Body of pancreas (tissue), 4 donors: ENCODE measurements at regions not wholly inside any gene's neighbourhood (a gene's known extent, or its start where the extent isn't known, plus 50 kb on each side); places are given as distances from the start of the nearest gene placed in this dataset.

Experiments
- POLR2A ChIP-seq, 3 donors: fragments of 450-650 bp; IDR thresholded peaks; one replicate each; pipeline ENCODE4 v1.6.1; 2016; ENCODE audit warnings: antibody characterized with exemption in 3 of 3, mild to moderate bottlenecking in 2 of 3
- TF ChIP-seq, protein P1 (sequence below), 7 experiments: fragments of 450-650 bp in 4 of 7; fragments of 200-600 bp in 3 of 7; sonication (generic) in 3 of 7; IDR thresholded peaks; one replicate each; pipeline ENCODE4 v1.5.1; 2016 to 2019; ENCODE audit warnings: antibody characterized with exemption in 7 of 7

DNA sequence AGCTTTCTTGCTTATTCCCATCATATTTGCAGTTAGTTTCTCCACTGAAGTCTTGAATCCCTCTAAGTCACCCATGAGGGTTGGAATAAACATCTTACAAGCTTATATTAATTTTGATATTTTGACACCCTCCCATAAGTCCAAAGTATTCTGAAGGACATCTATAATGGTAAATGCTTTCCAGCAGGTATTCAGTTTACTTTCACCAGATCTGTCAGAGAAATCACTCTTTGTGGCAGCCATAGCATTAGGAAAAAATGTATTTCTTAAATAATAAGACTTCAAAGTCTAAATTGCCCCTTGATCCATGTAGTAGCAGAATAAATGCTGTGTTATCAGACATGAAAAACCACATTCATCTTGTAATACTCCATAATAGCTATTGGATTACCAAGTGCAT, 1371.7 kb upstream of the PABPC4L start:
- no peak for TF ChIP-seq POLR2A (IDR thresholded peaks at IDR 0.05)
- TF ChIP-seq, protein P1, sequence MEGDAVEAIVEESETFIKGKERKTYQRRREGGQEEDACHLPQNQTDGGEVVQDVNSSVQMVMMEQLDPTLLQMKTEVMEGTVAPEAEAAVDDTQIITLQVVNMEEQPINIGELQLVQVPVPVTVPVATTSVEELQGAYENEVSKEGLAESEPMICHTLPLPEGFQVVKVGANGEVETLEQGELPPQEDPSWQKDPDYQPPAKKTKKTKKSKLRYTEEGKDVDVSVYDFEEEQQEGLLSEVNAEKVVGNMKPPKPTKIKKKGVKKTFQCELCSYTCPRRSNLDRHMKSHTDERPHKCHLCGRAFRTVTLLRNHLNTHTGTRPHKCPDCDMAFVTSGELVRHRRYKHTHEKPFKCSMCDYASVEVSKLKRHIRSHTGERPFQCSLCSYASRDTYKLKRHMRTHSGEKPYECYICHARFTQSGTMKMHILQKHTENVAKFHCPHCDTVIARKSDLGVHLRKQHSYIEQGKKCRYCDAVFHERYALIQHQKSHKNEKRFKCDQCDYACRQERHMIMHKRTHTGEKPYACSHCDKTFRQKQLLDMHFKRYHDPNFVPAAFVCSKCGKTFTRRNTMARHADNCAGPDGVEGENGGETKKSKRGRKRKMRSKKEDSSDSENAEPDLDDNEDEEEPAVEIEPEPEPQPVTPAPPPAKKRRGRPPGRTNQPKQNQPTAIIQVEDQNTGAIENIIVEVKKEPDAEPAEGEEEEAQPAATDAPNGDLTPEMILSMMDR (IDR thresholded peaks at IDR 0.05), result no peak
